CD4-positive, CD25-positive, alpha-beta regulatory T cell (primary cell): ENCODE measurements at regions not wholly inside any gene's neighbourhood (a gene's known extent, or its start where the extent isn't known, plus 50 kb on each side); places are given as distances from the start of the nearest gene placed in this dataset.

Source experiments
- ATAC-seq, 2 donors: fragments of 150-1000 bp; cut with Tn5 transposase; one replicate each; pipeline ENCODE4 v1.10.0; 2021; ENCODE audit warnings: low read depth in 2 of 2, moderate number of reproducible peaks in 2 of 2, moderate library complexity in 1 of 2
- DNase-seq, 3 donors: peaks; one replicate each; pipeline versions ENCODE4 v3.0.0 to v3.0.0-alpha.2; 2012 to 2022; ENCODE audit warnings: mixed read lengths in 1 of 3
- H3K27ac ChIP-seq: one replicate; pipeline ENCODE4 v1.7.0; 2013; ENCODE audit warnings: mild to moderate bottlenecking, low read length; ENCODE audit not compliant: insufficient read depth, poor library complexity, severe bottlenecking
- H3K27me3 ChIP-seq: one replicate; pipeline ENCODE4 v1.7.0; 2013; ENCODE audit warnings: low read length; ENCODE audit not compliant: control insufficient read depth, insufficient read depth
- H3K36me3 ChIP-seq: one replicate; pipeline ENCODE4 v1.7.0; 2013; ENCODE audit warnings: mild to moderate bottlenecking, low read length, moderate library complexity; ENCODE audit not compliant: control insufficient read depth, insufficient read depth
- H3K4me1 ChIP-seq: 2 replicates; pipeline ENCODE4 v1.7.0; 2013; ENCODE audit warnings: mild to moderate bottlenecking, low read length; ENCODE audit not compliant: insufficient read depth, control insufficient read depth, poor library complexity, severe bottlenecking
- H3K4me3 ChIP-seq: one replicate; pipeline ENCODE4 v1.7.0; 2013; ENCODE audit warnings: low read depth, mild to moderate bottlenecking, low read length, moderate library complexity
- H3K9me3 ChIP-seq, 2 experiments: 1 replicate in 1 of 2; 2 replicates in 1 of 2; pipeline ENCODE4 v1.7.0; 2013; ENCODE audit warnings: low read length in 2 of 2, mild to moderate bottlenecking in 1 of 2, moderate library complexity in 1 of 2; ENCODE audit not compliant: control insufficient read depth in 2 of 2
- H3K27ac Mint-ChIP-seq, 3 donors: one replicate each; pipeline ENCODE4 v1.8.0; 2020 to 2022; ENCODE audit warnings: mild to moderate bottlenecking in 3 of 3, mixed read lengths in 3 of 3, moderate library complexity in 2 of 3
- H3K27me3 Mint-ChIP-seq: one replicate; pipeline ENCODE4 v1.8.0; 2022; ENCODE audit warnings: mild to moderate bottlenecking, mixed read lengths
- H3K36me3 Mint-ChIP-seq: one replicate; pipeline ENCODE4 v1.8.0; 2020; ENCODE audit warnings: mixed read lengths
- H3K4me1 Mint-ChIP-seq, 4 donors: one replicate each; pipeline ENCODE4 v1.8.0; 2020 to 2022; ENCODE audit warnings: mixed read lengths in 4 of 4, mild to moderate bottlenecking in 1 of 4
- H3K4me3 Mint-ChIP-seq, 4 donors: one replicate each; pipeline ENCODE4 v1.8.0; 2020 to 2022; ENCODE audit warnings: mild to moderate bottlenecking in 4 of 4, mixed read lengths in 4 of 4, moderate library complexity in 3 of 4
- H3K9me3 Mint-ChIP-seq, 7 donors: one replicate each; pipeline ENCODE4 v1.8.0; 2020 to 2022; ENCODE audit warnings: mixed read lengths in 7 of 7, mild to moderate bottlenecking in 3 of 7, moderate library complexity in 2 of 7

- DNase-seq, result no peak
- no peak for ATAC-seq
- no peak overlapping the region for H3K27ac Mint-ChIP-seq
- peaks cover 14% of the 10 kb centered on the region for H3K27me3 Mint-ChIP-seq
- no peaks in the 10 kb centered on the region for H3K36me3 ChIP-seq
- no peak overlapping the region for H3K4me3 ChIP-seq
- no peak overlapping the region for H3K4me3 Mint-ChIP-seq
- H3K27me3 ChIP-seq, result no peaks in the 10 kb centered on the region
- H3K4me1 Mint-ChIP-seq, result no peaks in the 10 kb centered on the region
- H3K36me3 Mint-ChIP-seq, result no peaks in the 10 kb centered on the region
- H3K4me1 ChIP-seq, result no peaks in the 10 kb centered on the region
- H3K9me3 ChIP-seq, result no peaks in the 10 kb centered on the region
- no peak overlapping the region for H3K27ac ChIP-seq
- H3K9me3 Mint-ChIP-seq, result peaks cover 0 to 5% (median 1%) of the 10 kb centered on the region in 7 donors
Observed at GRCh38 chr1:5616366-5617178, 375.7 kb downstream of the NPHP4 start.

GRCh38 chr1:5615076-5615475 is 377.1 kb downstream of the NPHP4 start:
- H3K9me3 ChIP-seq, result no peaks in the 10 kb centered on the region
- Mint-ChIP-seq H3K4me3 (no peak overlapping the region), H3K36me3 (no peaks in the 10 kb centered on the region), H3K4me1 (no peaks in the 10 kb centered on the region), H3K9me3 (peaks cover 0 to 5% (median 1%) of the 10 kb centered on the region in 7 donors), H3K27me3 (peaks cover 14% of the 10 kb centered on the region), H3K27ac (no peak overlapping the region)
- H3K27ac ChIP-seq, result no peak overlapping the region
- H3K4me1 ChIP-seq, result no peaks in the 10 kb centered on the region
- DNase-seq, result no peak
- H3K36me3 ChIP-seq, result no peaks in the 10 kb centered on the region
- no peak overlapping the region for H3K4me3 ChIP-seq
- no peak for ATAC-seq
- H3K27me3 ChIP-seq, result peaks cover 7% of the 10 kb centered on the region

GRCh38 chr1:5613900-5614299 is 378.3 kb downstream of the NPHP4 start:
- DNase-seq (no peak), ATAC-seq (no peak)
- peaks cover 0 to 7% (median 4%) of the 10 kb centered on the region in 7 donors for H3K9me3 Mint-ChIP-seq
- no peak overlapping the region for H3K4me3 Mint-ChIP-seq
- Histone ChIP-seq H3K27ac (no peak overlapping the region), H3K4me1 (no peaks in the 10 kb centered on the region), H3K4me3 (no peak overlapping the region), H3K36me3 (no peaks in the 10 kb centered on the region), H3K27me3 (peaks cover 7% of the 10 kb centered on the region), H3K9me3 (no peaks in the 10 kb centered on the region)
- peaks cover 26% of the 10 kb centered on the region for H3K27me3 Mint-ChIP-seq
- no peak overlapping the region for H3K27ac Mint-ChIP-seq
- no peaks in the 10 kb centered on the region for H3K36me3 Mint-ChIP-seq
- H3K4me1 Mint-ChIP-seq, result no peaks in the 10 kb centered on the region

GRCh38 chr1:5611851-5612250 is 380.4 kb downstream of the NPHP4 start:
- peaks cover 7% of the 10 kb centered on the region for H3K27me3 ChIP-seq
- no peak overlapping the region for H3K27ac Mint-ChIP-seq
- H3K4me3 Mint-ChIP-seq, result no peak overlapping the region
- no peak overlapping the region for H3K27ac ChIP-seq
- no peaks in the 10 kb centered on the region for H3K4me1 ChIP-seq
- no peaks in the 10 kb centered on the region for H3K36me3 Mint-ChIP-seq
- peaks cover 32% of the 10 kb centered on the region for H3K27me3 Mint-ChIP-seq
- H3K9me3 ChIP-seq, result no peaks in the 10 kb centered on the region
- H3K9me3 Mint-ChIP-seq, result peaks cover 0 to 11% (median 4%) of the 10 kb centered on the region in 7 donors
- no peaks in the 10 kb centered on the region for H3K36me3 ChIP-seq
- ATAC-seq, result no peak
- H3K4me3 ChIP-seq, result no peak overlapping the region
- DNase-seq, result no peak
- no peaks in the 10 kb centered on the region for H3K4me1 Mint-ChIP-seq

- H3K27me3 ChIP-seq, result peaks cover 7% of the 10 kb centered on the region
- no peak overlapping the region for H3K4me3 Mint-ChIP-seq
- H3K4me3 ChIP-seq, result no peak overlapping the region
- H3K27ac ChIP-seq, result no peak overlapping the region
- H3K36me3 Mint-ChIP-seq, result no peaks in the 10 kb centered on the region
- no peaks in the 10 kb centered on the region for H3K9me3 ChIP-seq
- H3K4me1 Mint-ChIP-seq, result no peaks in the 10 kb centered on the region
- no peaks in the 10 kb centered on the region for H3K36me3 ChIP-seq
- H3K9me3 Mint-ChIP-seq, result peaks cover 0 to 11% (median 4%) of the 10 kb centered on the region in 7 donors
- H3K27me3 Mint-ChIP-seq, result peaks cover 36% of the 10 kb centered on the region
- no peaks in the 10 kb centered on the region for H3K4me1 ChIP-seq
- no peak for DNase-seq
- no peak for ATAC-seq
- no peak overlapping the region for H3K27ac Mint-ChIP-seq
Observed at GRCh38 chr1:5611431-5611830, 380.8 kb downstream of the NPHP4 start.

- Mint-ChIP-seq H3K4me3 (no peak overlapping the region), H3K9me3 (peaks cover 0 to 11% (median 4%) of the 10 kb centered on the region in 7 donors), H3K27me3 (peaks cover 37% of the 10 kb centered on the region), H3K27ac (no peak overlapping the region), H3K36me3 (no peaks in the 10 kb centered on the region), H3K4me1 (no peaks in the 10 kb centered on the region)
- DNase-seq, result no peak
- no peaks in the 10 kb centered on the region for H3K4me1 ChIP-seq
- no peak overlapping the region for H3K27ac ChIP-seq
- no peak overlapping the region for H3K4me3 ChIP-seq
- no peaks in the 10 kb centered on the region for H3K36me3 ChIP-seq
- H3K27me3 ChIP-seq, result peaks cover 7% of the 10 kb centered on the region
- no peak for ATAC-seq
- no peaks in the 10 kb centered on the region for H3K9me3 ChIP-seq
Observed at GRCh38 chr1:5610432-5610831, 381.8 kb downstream of the NPHP4 start.

- Mint-ChIP-seq H3K27ac (no peak overlapping the region), H3K4me1 (no peaks in the 10 kb centered on the region), H3K4me3 (no peak overlapping the region), H3K9me3 (peaks cover 0 to 3% (median 0%) of the 10 kb centered on the region in 7 donors), H3K36me3 (no peaks in the 10 kb centered on the region), H3K27me3 (peaks cover 19% of the 10 kb centered on the region)
- Histone ChIP-seq H3K9me3 (no peaks in the 10 kb centered on the region), H3K27ac (no peak overlapping the region), H3K36me3 (no peaks in the 10 kb centered on the region), H3K4me1 (no peaks in the 10 kb centered on the region), H3K27me3 (no peaks in the 10 kb centered on the region), H3K4me3 (no peak overlapping the region)
- DNase-seq (no peak), ATAC-seq (no peak)
Observed at GRCh38 chr1:5603353-5604104, 388.7 kb downstream of the NPHP4 start.
